ENCODE measurements at regions not wholly inside any gene's neighbourhood (a gene's known extent, or its start where the extent isn't known, plus 50 kb on each side); places are given as distances from the start of the nearest gene placed in this dataset.

DNA sequence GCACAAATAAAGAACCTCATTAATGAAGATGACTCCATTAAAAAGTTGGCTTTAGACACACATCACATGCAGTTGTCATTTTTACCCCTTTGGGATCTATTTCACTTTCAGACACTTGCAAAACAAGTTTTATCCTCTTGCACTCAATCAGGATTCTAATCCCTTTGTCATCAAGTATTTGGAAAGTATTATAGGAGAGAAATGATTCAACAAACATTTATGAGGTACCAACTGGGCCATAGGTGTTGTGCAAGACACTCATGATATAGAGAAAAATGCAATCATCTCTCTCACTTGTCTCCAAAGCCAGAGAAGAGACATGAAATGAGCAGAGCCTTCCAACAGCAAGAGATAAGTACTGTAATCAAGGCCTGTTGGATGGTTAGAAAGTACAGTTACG lies 327.7 kb downstream of the RMST start:
- H3K36me3 ChIP-seq (ENCODE audit: insufficient read depth, low read length) = no peaks in the 10 kb centered on the region
- no TSS peak for BruUV-seq (replicated peaks)
- no peaks in the 10 kb centered on the region for H3K79me2 ChIP-seq (ENCODE audit: insufficient read depth, low read depth, low read length)
- no peak overlapping the region for H3K27ac ChIP-seq (ENCODE audit: low read depth, low read length, poor library complexity, severe bottlenecking)
- no peak overlapping the region for H3K4me2 ChIP-seq (ENCODE audit: low read length)
- peaks cover 7% of the 10 kb centered on the region; the same call in 1 of the 2 replicates for H3K9me3 ChIP-seq (ENCODE audit: low read length)
- DNase-seq (ENCODE audit: low spot score) = no peak
- H2AFZ ChIP-seq (ENCODE audit: low read length) = no peak overlapping the region
- no peak overlapping the region for H3K4me3 ChIP-seq (ENCODE audit: low read depth, low read length, poor library complexity, severe bottlenecking)
- TF ChIP-seq EZH2phosphoT487 (IDR thresholded peaks at IDR 0.05; ENCODE audit: borderline replicate concordance, low read depth, low read length) = no peak
- TF ChIP-seq CTCF (conservative IDR thresholded peaks at IDR 0.05; ENCODE audit: low read length) = no peak
- ChIA-PET CTCF (ENCODE audit: unreplicated experiment) (no interaction called here), POLR2A (no interaction called here)
- H3K4me1 ChIP-seq (ENCODE audit: insufficient read depth, low read length, poor library complexity, severe bottlenecking) = no peaks in the 10 kb centered on the region
- intact Hi-C loops (cut with micrococcal nuclease; ENCODE audit: unreplicated experiment) = no loop called here
- no peaks in the 10 kb centered on the region for H4K20me1 ChIP-seq (ENCODE audit: insufficient read depth, low read length)
- no peaks in the 10 kb centered on the region for H3K9me2 ChIP-seq (ENCODE audit: insufficient read depth, low read length)

DNA sequence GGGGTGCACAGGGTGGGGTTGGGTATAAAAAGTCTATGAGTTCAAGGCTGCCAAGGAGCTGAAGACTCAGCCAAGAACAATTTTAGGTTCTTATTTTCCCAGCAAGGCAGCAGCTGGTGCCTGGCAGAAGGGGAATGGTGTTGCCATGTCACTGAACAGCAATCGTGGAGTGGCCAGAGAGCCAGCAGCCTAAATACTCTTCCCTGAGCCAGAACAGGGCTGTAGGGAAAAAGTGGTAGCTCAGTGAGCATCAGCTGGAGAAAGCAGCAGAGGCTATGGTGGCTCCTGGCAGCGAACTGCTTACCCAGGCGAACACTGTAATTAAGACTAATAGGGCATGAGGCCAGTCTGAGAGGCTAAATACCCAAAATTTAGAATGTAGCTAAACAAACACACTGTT lies 334.9 kb downstream of the RMST start:
- BruUV-seq (replicated peaks) = no TSS peak
- intact Hi-C loops (cut with micrococcal nuclease; ENCODE audit: unreplicated experiment) = no loop called here

More for the DNA sequence above, 334.9 kb downstream of the RMST start:
- Histone ChIP-seq H3K4me1 (ENCODE audit: insufficient read depth, low read length, poor library complexity, severe bottlenecking) (no peaks in the 10 kb centered on the region), H3K4me2 (ENCODE audit: low read length) (no peak overlapping the region), H3K4me3 (ENCODE audit: low read depth, low read length, poor library complexity, severe bottlenecking) (no peak overlapping the region), H3K9me2 (ENCODE audit: insufficient read depth, low read length) (no peaks in the 10 kb centered on the region), H3K9me3 (ENCODE audit: low read length) (peaks cover 5% of the 10 kb centered on the region; the same call in 1 of the 2 replicates), H3K36me3 (ENCODE audit: insufficient read depth, low read length) (no peaks in the 10 kb centered on the region), H4K20me1 (ENCODE audit: insufficient read depth, low read length) (no peaks in the 10 kb centered on the region), H3K27ac (ENCODE audit: low read depth, low read length, poor library complexity, severe bottlenecking) (no peak overlapping the region), H3K79me2 (ENCODE audit: insufficient read depth, low read depth, low read length) (no peaks in the 10 kb centered on the region), H2AFZ (ENCODE audit: low read length) (no peak overlapping the region)
- ChIA-PET CTCF (ENCODE audit: unreplicated experiment) (no interaction called here), POLR2A (interaction anchor here (0.6 to 1.5 kb wide), 3 partner anchors 12 to 1471 kb away, joined by 3 to 5 read pairs (median 3); no protein-coding TSS in a partner anchor)
- no peak for DNase-seq (ENCODE audit: low spot score)
- TF ChIP-seq EZH2phosphoT487 (IDR thresholded peaks at IDR 0.05; ENCODE audit: borderline replicate concordance, low read depth, low read length) (no peak), CTCF (conservative IDR thresholded peaks at IDR 0.05; ENCODE audit: low read length) (no peak)
